HFF-Myc (cell line): ENCODE measurements at regions not wholly inside any gene's neighbourhood (a gene's known extent, or its start where the extent isn't known, plus 50 kb on each side); places are given as distances from the start of the nearest gene placed in this dataset.

Experiments used
- DNase-seq: peaks from one replicate; pipeline ENCODE4 v3.0.0-alpha.2; 2011; ENCODE audit warnings: low read depth; ENCODE audit errors: extremely low read depth
- H3K4me3 ChIP-seq: replicated peaks from 2 replicates; pipeline ENCODE4 v1.5.1; 2011; ENCODE audit warnings: low read depth, mild to moderate bottlenecking, control low read depth, low read length
- CTCF ChIP-seq: IDR thresholded peaks from 2 replicates; pipeline ENCODE4 v1.5.1; 2012; ENCODE audit warnings: mild to moderate bottlenecking, low read depth, low read length, control low read depth; ENCODE audit errors: missing control alignments

DNA sequence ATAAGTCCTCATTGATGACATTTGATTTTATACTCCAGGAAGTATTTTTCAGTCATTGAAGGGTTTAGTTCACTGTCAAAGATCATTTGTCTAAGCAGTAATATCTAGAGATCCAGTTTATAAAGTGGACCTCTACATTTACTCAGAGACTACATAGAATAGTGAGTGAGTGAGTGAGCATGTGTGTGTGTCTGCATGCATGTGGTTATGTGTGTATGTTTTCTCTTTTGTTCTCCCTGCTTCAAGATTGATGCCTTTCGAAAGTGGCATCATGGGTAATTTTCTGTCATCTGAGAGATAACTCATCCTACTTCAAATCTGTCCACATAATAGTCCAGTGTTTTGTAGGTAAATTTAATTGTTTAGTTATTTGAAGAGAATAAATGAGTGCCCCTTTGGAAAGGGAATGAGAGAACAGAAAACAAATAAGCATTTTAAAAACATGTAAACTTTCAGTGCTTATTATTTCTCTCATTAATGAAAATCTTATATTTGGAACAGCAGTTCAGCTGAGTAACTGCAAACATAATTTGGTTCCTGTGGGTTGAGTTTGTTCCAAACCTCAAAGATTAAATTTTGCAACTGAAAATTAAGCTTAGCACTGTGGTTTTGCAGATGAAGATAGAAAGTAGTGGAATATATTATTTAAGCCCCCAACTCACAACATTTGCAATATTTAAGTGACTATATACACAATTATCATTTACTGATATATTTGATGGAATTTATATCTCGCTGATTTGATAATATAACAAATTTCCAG lies 1295.1 kb upstream of the C9orf72 start:
- no peak for TF ChIP-seq CTCF
- H3K4me3 ChIP-seq, result no peak overlapping the region
- no peak for DNase-seq

GRCh38 chr9:28882529-28882928 lies 1309.2 kb upstream of the C9orf72 start:
- DNase-seq, result no peak
- H3K4me3 ChIP-seq, result no peak overlapping the region
- no peak for TF ChIP-seq CTCF

DNA sequence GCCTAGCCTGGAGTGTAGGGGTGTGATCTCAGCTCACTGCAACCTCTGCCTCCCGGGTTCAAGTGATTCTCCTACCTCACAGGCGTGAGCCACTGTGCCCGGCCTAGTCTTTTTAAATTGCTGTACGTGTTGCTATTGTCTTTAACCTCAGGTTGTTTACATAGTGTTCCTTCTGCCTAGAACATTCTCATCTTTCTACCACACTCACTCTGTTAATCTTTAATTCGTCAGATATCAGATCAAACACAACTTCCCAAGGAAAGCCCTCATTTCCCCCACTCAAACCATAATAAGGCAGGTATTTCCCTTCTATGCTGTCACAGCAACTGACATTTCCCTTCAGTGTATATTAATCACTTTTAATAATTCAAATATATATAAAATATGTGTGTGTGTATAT lies 1310.0 kb upstream of the C9orf72 start:
- no peak for DNase-seq
- H3K4me3 ChIP-seq, result no peak overlapping the region
- TF ChIP-seq CTCF, result no peak

DNA sequence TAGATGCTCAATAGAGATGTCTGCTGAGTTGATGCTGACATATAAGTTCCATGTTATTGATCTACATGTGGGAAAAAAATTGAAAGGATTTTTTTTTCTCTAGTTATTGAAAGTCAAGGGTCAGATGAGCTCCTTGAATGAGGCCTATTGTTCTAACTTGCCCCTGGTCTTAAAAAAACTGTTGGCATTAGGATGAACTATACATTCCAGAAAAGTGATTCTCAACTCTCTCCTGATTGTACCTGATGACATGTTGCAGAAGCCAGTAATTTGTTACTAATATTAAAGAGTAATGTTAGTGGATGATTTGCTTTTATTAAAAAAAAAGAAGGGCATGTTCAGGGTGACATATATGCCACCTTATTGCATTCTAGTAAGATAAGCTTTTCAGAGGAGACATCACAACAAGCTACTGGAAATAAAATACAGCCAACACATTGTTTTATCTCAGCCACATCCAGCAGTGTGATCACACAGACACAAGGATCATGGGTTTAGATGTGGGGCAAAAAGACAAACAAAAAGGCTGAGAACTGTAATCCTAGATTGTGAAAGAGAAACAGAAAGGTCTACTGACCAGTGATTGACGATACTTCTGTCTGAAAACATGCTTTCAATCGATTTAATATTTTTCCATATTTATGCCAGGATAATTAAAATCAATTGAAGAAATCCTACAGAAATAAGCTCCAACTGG lies 1314.1 kb upstream of the C9orf72 start:
- TF ChIP-seq CTCF, result no peak
- no peak for DNase-seq
- no peak overlapping the region for H3K4me3 ChIP-seq

GRCh38 chr9:28888806-28889205 lies 1315.5 kb upstream of the C9orf72 start:
- no peak overlapping the region for H3K4me3 ChIP-seq
- DNase-seq, result no peak
- no peak for TF ChIP-seq CTCF

DNA sequence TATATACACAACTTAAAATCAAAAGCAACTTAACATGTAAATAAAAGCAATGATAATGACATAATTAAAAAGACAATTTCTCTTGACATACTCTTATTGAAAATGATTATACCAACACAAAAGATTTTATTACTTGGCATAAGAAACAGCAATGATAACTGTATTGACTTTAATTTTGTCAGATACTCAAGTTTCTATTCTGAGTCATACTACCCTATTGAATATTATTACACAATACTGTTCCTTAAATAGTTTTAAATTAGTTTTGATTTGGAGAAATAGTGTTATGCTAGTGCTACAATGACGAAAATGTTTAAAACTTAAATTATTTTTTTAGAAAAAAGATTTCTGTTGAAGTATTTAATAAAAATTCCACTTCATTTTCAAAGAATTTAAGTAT lies 1319.3 kb upstream of the C9orf72 start:
- H3K4me3 ChIP-seq, result no peak overlapping the region
- no peak for DNase-seq
- TF ChIP-seq CTCF, result no peak
